K562 (cell line): ENCODE measurements at regions not wholly inside any gene's neighbourhood (a gene's known extent, or its start where the extent isn't known, plus 50 kb on each side); places are given as distances from the start of the nearest gene placed in this dataset.

ENCODE experiments used
- ARHGAP35 ChIP-seq: fragments of 450-650 bp; IDR thresholded peaks from 2 replicates; pipeline ENCODE4 v1.6.1; 2018; ENCODE audit not compliant: partially characterized antibody
- ARID3A ChIP-seq: IDR thresholded peaks from 2 replicates; pipeline ENCODE4 v1.6.1; 2012; ENCODE audit warnings: low read depth, low read length, improper control_type of control experiment, borderline replicate concordance
- EP400 ChIP-seq: fragments of 450-650 bp; IDR thresholded peaks from 2 replicates; pipeline ENCODE4 v1.6.1; 2017; ENCODE audit warnings: antibody characterized with exemption, mild to moderate bottlenecking, moderate library complexity
- EZH2 ChIP-seq: IDR thresholded peaks from 2 replicates; pipeline ENCODE4 v1.6.1; 2012; ENCODE audit warnings: low read depth, mild to moderate bottlenecking, inconsistent platforms, low read length, borderline replicate concordance
- FOXA3 ChIP-seq, 2 experiments: fragments of 450-650 bp in 1 of 2; sonication (generic) in 1 of 2; formaldehyde crosslinking; IDR thresholded peaks in 1 of 2; conservative IDR thresholded peaks in 1 of 2; 2 replicates each; pipeline versions ENCODE4 v1.4.0 to v1.8.0; 2020 to 2022; ENCODE audit warnings: mild to moderate bottlenecking in 2 of 2, missing genetic modification reagents in 1 of 2
- GABPB2 ChIP-seq: fragments of 250-450 bp; sonication (Bioruptor Pico); conservative IDR thresholded peaks from 2 replicates; pipeline ENCODE4 v1.5.1; 2021; ENCODE audit warnings: mild to moderate bottlenecking
- KAT8 ChIP-seq: fragments of 450-650 bp; IDR thresholded peaks from 2 replicates; pipeline ENCODE4 v1.6.1; 2016; ENCODE audit warnings: low read depth, mild to moderate bottlenecking
- KLF6 ChIP-seq: fragments of 250-450 bp; sonication (Bioruptor Pico); IDR thresholded peaks from 2 replicates; pipeline ENCODE4 v1.4.0; 2020; ENCODE audit warnings: mild to moderate bottlenecking, moderate library complexity, borderline replicate concordance
- OTX1 ChIP-seq: fragments of 450-650 bp; formaldehyde crosslinking; IDR thresholded peaks from 2 replicates; pipeline ENCODE4 v1.4.0; 2022; ENCODE audit warnings: mild to moderate bottlenecking
- POLR2G ChIP-seq: fragments of 200-400 bp; formaldehyde crosslinking; IDR thresholded peaks from 2 replicates; pipeline ENCODE4 v1.6.1; 2017; ENCODE audit warnings: low read depth, mild to moderate bottlenecking, antibody characterized with exemption, low read length, moderate library complexity
- POLR3G ChIP-seq: IDR thresholded peaks from 2 replicates; pipeline ENCODE4 v1.6.1; 2011; ENCODE audit not compliant: insufficient read length, insufficient replicate concordance; ENCODE audit errors: extremely low read depth
- SMARCA5 ChIP-seq: fragments of 450-650 bp; IDR thresholded peaks from 2 replicates; pipeline ENCODE4 v1.6.1; 2016
- SMC3 ChIP-seq: conservative IDR thresholded peaks from 2 replicates; pipeline ENCODE4 v1.6.1; 2011; ENCODE audit warnings: low read depth, low read length, improper control_type of control experiment; ENCODE audit not compliant: insufficient read depth
- TFAP4 ChIP-seq: sonication (generic); formaldehyde crosslinking; IDR thresholded peaks from 2 replicates; pipeline ENCODE4 v1.8.0; 2022; ENCODE audit warnings: missing genetic modification reagents, mild to moderate bottlenecking, moderate library complexity, borderline replicate concordance
- ZNF561 ChIP-seq: fragments of 450-650 bp; formaldehyde crosslinking; conservative IDR thresholded peaks from 2 replicates; pipeline ENCODE4 v1.4.0; 2020; ENCODE audit warnings: mild to moderate bottlenecking, moderate library complexity
- ZSCAN29 ChIP-seq: fragments of 450-650 bp; IDR thresholded peaks from 2 replicates; pipeline ENCODE4 v1.6.1; 2017
- TF ChIP-seq, protein P1 (sequence below): sonication (generic); formaldehyde crosslinking; IDR thresholded peaks from 2 replicates; pipeline ENCODE4 v1.8.0; 2022; ENCODE audit warnings: mild to moderate bottlenecking, missing genetic modification reagents
- TF ChIP-seq, protein P2 (sequence below): sonication (generic); formaldehyde crosslinking; IDR thresholded peaks from 2 replicates; pipeline ENCODE4 v1.8.0; 2022; ENCODE audit warnings: missing genetic modification reagents, mild to moderate bottlenecking, borderline replicate concordance

DNA sequence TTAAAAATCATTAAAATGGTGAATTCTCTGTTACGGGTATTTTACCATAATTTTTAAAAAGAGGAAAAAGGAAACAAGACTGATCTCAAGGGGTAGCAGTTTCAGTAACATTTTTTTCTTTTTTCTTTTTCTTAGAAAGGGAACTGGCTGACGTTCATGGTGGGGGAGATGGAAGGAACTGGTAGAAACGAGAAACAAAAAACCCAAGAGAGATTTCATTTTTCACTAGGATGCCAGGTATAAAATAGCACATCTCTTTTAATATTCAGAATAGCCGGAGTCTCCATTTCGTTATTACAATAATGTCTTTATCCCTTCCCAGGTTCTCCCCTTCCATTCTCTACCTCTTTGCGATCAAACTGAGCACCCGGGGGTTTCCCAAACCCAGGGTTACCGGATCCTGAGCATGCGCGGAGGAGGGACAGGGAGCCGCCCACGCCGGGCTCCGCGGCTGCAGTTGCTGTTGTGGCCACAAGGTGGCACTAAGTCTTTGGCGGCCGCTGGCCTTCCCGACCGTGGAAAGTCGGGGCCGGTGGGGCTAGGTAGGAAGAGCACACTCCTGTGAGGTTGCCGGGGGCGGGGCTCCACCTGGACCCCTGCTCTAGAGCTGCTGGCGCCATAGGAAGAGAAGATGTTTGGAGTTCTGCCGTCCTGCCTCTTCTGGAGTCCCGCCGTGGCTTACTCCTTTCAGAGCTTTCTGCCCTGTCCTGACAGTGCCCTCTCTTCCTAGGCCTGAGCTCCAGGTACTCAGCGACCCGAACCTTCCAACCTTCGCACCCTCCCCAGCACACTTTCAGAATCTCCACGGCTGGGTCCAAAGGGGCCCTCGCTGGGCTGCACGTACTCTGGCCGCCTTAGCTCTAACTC, 146.8 kb downstream of the SH3BGRL2 start (continued):
- TF ChIP-seq POLR3G = no peak
- no peak for TF ChIP-seq FOXA3 (CRISPR knock-in tag; conservative IDR thresholded peaks at IDR 0.05 in 1 of 2, IDR thresholded peaks at IDR 0.05 in 1 of 2)
- 0 out of 2 replicates have a peak, but pooled peaks have one; percentile 26 for TF ChIP-seq POLR2G
- TF ChIP-seq SMARCA5 = no peak
- TF ChIP-seq EZH2 = no peak
- TF ChIP-seq, protein P1, sequence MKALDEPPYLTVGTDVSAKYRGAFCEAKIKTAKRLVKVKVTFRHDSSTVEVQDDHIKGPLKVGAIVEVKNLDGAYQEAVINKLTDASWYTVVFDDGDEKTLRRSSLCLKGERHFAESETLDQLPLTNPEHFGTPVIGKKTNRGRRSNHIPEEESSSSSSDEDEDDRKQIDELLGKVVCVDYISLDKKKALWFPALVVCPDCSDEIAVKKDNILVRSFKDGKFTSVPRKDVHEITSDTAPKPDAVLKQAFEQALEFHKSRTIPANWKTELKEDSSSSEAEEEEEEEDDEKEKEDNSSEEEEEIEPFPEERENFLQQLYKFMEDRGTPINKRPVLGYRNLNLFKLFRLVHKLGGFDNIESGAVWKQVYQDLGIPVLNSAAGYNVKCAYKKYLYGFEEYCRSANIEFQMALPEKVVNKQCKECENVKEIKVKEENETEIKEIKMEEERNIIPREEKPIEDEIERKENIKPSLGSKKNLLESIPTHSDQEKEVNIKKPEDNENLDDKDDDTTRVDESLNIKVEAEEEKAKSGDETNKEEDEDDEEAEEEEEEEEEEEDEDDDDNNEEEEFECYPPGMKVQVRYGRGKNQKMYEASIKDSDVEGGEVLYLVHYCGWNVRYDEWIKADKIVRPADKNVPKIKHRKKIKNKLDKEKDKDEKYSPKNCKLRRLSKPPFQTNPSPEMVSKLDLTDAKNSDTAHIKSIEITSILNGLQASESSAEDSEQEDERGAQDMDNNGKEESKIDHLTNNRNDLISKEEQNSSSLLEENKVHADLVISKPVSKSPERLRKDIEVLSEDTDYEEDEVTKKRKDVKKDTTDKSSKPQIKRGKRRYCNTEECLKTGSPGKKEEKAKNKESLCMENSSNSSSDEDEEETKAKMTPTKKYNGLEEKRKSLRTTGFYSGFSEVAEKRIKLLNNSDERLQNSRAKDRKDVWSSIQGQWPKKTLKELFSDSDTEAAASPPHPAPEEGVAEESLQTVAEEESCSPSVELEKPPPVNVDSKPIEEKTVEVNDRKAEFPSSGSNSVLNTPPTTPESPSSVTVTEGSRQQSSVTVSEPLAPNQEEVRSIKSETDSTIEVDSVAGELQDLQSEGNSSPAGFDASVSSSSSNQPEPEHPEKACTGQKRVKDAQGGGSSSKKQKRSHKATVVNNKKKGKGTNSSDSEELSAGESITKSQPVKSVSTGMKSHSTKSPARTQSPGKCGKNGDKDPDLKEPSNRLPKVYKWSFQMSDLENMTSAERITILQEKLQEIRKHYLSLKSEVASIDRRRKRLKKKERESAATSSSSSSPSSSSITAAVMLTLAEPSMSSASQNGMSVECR = no peak
- no peak for TF ChIP-seq KLF6 (CRISPR knock-in tag)
- no peak for TF ChIP-seq GABPB2 (CRISPR knock-in tag)
- TF ChIP-seq ARID3A = no peak
- TF ChIP-seq TFAP4 = peak; percentile 43; the same call in 1 of the 2 replicates
- no peak for TF ChIP-seq OTX1 (CRISPR knock-in tag)
- TF ChIP-seq KAT8 = no peak
- TF ChIP-seq, protein P2, sequence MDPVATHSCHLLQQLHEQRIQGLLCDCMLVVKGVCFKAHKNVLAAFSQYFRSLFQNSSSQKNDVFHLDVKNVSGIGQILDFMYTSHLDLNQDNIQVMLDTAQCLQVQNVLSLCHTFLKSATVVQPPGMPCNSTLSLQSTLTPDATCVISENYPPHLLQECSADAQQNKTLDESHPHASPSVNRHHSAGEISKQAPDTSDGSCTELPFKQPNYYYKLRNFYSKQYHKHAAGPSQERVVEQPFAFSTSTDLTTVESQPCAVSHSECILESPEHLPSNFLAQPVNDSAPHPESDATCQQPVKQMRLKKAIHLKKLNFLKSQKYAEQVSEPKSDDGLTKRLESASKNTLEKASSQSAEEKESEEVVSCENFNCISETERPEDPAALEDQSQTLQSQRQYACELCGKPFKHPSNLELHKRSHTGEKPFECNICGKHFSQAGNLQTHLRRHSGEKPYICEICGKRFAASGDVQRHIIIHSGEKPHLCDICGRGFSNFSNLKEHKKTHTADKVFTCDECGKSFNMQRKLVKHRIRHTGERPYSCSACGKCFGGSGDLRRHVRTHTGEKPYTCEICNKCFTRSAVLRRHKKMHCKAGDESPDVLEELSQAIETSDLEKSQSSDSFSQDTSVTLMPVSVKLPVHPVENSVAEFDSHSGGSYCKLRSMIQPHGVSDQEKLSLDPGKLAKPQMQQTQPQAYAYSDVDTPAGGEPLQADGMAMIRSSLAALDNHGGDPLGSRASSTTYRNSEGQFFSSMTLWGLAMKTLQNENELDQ (CRISPR knock-in tag) = no peak
- no peak for TF ChIP-seq ARHGAP35
- TF ChIP-seq ZSCAN29 = no peak
- TF ChIP-seq EP400 = no peak
- peak; percentile 79; the same call in 1 of the 2 replicates for TF ChIP-seq SMC3
- TF ChIP-seq ZNF561 (CRISPR knock-in tag) = no peak
